GM10248 (cell line): ENCODE measurements at regions not wholly inside any gene's neighbourhood (a gene's known extent, or its start where the extent isn't known, plus 50 kb on each side); places are given as distances from the start of the nearest gene placed in this dataset.

ENCODE experiments used
- CTCF ChIA-PET: fragments of 300-600 bp; sonication (Branson Sonifier 250); formaldehyde crosslinking; extraction: SDS; loops from one replicate; lab custom pipeline; 2021; ENCODE audit warnings: antibody characterized with exemption; lab: Yijun Ruan, JAX
- POLR2A ChIA-PET: fragments of 350-650 bp; sonication (Branson Sonifier 250); formaldehyde crosslinking; extraction: SDS; loops from one replicate; lab custom pipeline; 2020; ENCODE audit warnings: antibody characterized with exemption; lab: Yijun Ruan, JAX
- DNase-seq: peaks from one replicate; pipeline ENCODE4 v3.0.0; 2012; ENCODE audit errors: extremely low spot score
- CTCF ChIP-seq: IDR thresholded peaks from 2 replicates; pipeline ENCODE4 v1.5.1; 2012; ENCODE audit warnings: mild to moderate bottlenecking, low read depth; ENCODE audit errors: extremely low read depth, missing control alignments, control extremely low read depth

- TF ChIP-seq CTCF: no peak
- ChIA-PET CTCF (no interaction called here), POLR2A (no interaction called here)
- DNase-seq: no peak
These were observed 328.0 kb upstream of the XYLT1 start for GRCh38 chr16:17798716-17799115.

GRCh38 chr16:17793354-17793753 is 322.6 kb upstream of the XYLT1 start:
- POLR2A ChIA-PET: no interaction called here
- DNase-seq: no peak
- CTCF ChIA-PET: no interaction called here
- TF ChIP-seq CTCF: no peak

GRCh38 chr16:17784073-17784472 is 313.3 kb upstream of the XYLT1 start:
- POLR2A ChIA-PET: no interaction called here
- no peak for TF ChIP-seq CTCF
- DNase-seq: no peak
- CTCF ChIA-PET: no interaction called here

GRCh38 chr16:17780181-17780580 is 309.4 kb upstream of the XYLT1 start:
- no peak for DNase-seq
- POLR2A ChIA-PET: no interaction called here
- CTCF ChIA-PET: no interaction called here
- TF ChIP-seq CTCF: no peak

GRCh38 chr16:17777408-17777863 is 306.7 kb upstream of the XYLT1 start:
- TF ChIP-seq CTCF: no peak
- ChIA-PET POLR2A (no interaction called here), CTCF (interaction anchor here (1.0 kb wide), 1 partner anchor 10 kb away, joined by 3 read pairs; no protein-coding TSS in a partner anchor)
- no peak for DNase-seq

- TF ChIP-seq CTCF: no peak
- ChIA-PET CTCF (no interaction called here), POLR2A (no interaction called here)
- DNase-seq: no peak
These were observed 306.1 kb upstream of the XYLT1 start for GRCh38 chr16:17776888-17777287.

GRCh38 chr16:17776465-17776864 is 305.7 kb upstream of the XYLT1 start:
- no peak for TF ChIP-seq CTCF
- POLR2A ChIA-PET: no interaction called here
- CTCF ChIA-PET: no interaction called here
- DNase-seq: no peak
